Right cardiac atrium (tissue), 5 donors: ENCODE measurements at regions not wholly inside any gene's neighbourhood (a gene's known extent, or its start where the extent isn't known, plus 50 kb on each side); places are given as distances from the start of the nearest gene placed in this dataset.
A peak's percentile ranks its signal among the peaks of the same experiment; 100 is the strongest.

Source experiments
- ATAC-seq, 2 donors: fragments of 200-7000 bp; cut with Tn5 transposase; one replicate each; pipeline versions ENCODE4 v1.8.0 to v1.9.1; 2020; ENCODE audit warnings: moderate library complexity in 2 of 2, mild to moderate bottlenecking in 1 of 2
- DNase-seq, 3 donors: peaks; one replicate each; pipeline ENCODE4 v3.0.0-alpha.2; 2020
- H3K27ac ChIP-seq: one replicate; pipeline ENCODE4 v1.5.1; 2013; ENCODE audit warnings: mild to moderate bottlenecking, low read length, control low read depth, moderate library complexity
- H3K27me3 ChIP-seq: one replicate; pipeline ENCODE4 v1.6.1; 2013; ENCODE audit not compliant: control insufficient read depth, insufficient read depth
- H3K4me1 ChIP-seq: one replicate; pipeline ENCODE4 v1.6.1; 2013; ENCODE audit warnings: low read length; ENCODE audit not compliant: control insufficient read depth, insufficient read depth
- H3K4me3 ChIP-seq: one replicate; pipeline ENCODE4 v1.5.1; 2013; ENCODE audit warnings: low read length, control low read depth
- H3K9me3 ChIP-seq: one replicate; pipeline ENCODE4 v1.6.1; 2013; ENCODE audit warnings: low read length; ENCODE audit not compliant: control insufficient read depth
- WGBS: extraction: QIAGEN DNeasy Blood & Tissue Kit; methylation state at CpG from one replicate; pipeline ENCODE4 v1.1.7; 2013; 5-methylcytosine and 5-hydroxymethylcytosine counted together
- intact Hi-C, 4 donors: fragments of 100-400 bp; cut with DNase I; formaldehyde crosslinking; loops; one replicate each; pipeline versions ENCODE4 v1.11.0 to v1.14.0; 2022 to 2023
- donor health status: healthy with polysubstance abuse.
- donor health status: DM: no; HTN: yes; CAD: no.
- donor health status: DM: no; HTN: no; CAD: no.
- donor health status: DM: no; HTN: yes; CAD: no; lungs with severe emphysema.
- donor health status: DM: yes; HTN: yes; CAD: no.

DNA sequence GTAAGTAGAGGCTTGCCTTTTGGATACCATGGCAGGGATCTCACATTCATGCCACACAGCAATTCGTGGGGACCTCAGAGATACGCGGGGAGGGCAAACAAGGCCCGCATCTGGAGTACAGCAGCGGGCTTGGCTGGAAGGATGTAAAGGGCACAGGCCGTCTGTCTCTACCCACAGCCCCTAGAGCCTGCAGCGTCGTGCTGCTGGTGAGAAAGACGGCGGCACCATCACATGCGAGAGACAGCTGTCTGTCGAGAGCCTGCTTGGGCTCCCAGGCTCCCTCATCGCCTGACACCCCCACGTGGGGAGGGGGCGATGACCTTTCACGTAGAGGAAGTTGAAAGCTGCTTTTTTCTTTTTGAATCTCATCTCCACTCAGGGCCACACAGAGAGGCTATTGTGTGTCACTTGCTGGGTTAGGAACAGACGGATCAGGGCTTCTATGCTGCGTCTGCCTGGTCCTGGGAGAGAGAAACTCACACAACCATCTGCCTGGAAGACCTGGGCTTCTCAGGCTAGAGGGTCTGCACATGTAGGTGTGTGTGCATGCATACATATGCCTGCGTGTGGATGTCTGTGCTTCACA, 134.6 kb upstream of the PPP1R26 start:
- H3K4me3 ChIP-seq = no peak overlapping the region
- 63% methylated on average over 19 of the region's 19 CpGs for WGBS
- ATAC-seq = no peak
- no peak for DNase-seq
- intact Hi-C loops = loop anchor here in 3 of 4 donors (2.0 to 5.0 kb wide), 3 partner anchors 67 to 258 kb away; partner anchors contain the start of gene OLFM1 (in 3 of the 3)
- no peak overlapping the region for H3K27ac ChIP-seq
- no peaks in the 10 kb centered on the region for H3K4me1 ChIP-seq
- no peaks in the 10 kb centered on the region for H3K9me3 ChIP-seq
- H3K27me3 ChIP-seq = no peaks in the 10 kb centered on the region

DNA sequence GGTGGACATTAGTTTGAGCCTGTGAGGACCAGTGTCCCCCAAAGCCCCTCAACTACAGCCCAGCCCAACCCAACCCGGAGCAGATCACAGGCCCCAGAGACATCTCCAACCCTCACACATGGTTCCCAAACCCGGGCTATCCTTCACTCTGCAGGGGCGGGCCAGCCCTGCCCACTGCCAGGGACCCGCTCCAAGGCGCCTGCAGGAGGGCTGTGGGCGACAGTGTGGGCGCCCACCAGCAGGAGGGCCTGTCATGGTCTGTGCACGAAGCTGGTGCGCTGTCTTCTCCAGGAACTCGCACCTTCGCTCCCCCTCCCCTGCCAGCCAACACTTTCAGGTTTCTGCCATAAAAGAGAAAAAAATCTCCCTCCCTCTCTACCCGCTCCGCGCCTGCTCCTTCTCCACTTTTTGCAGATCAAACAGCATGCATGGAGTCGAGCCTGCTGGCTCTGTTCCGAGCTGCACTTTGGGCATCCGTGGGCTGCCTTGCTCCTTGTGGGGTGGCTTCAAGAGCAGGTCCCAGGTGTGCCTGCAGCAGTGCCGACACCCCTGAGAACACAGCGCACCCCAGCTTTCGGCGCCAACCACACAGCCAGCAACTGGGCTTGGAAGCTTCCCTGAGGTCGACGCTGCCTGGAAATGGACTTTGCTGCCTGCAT, 133.7 kb upstream of the PPP1R26 start:
- no peak for DNase-seq
- intact Hi-C loops = loop anchor here in 2 of 4 donors (2.0 to 5.0 kb wide), 2 partner anchors 66 to 259 kb away; partner anchors contain the start of gene OLFM1 (in 2 of the 2)

DNA sequence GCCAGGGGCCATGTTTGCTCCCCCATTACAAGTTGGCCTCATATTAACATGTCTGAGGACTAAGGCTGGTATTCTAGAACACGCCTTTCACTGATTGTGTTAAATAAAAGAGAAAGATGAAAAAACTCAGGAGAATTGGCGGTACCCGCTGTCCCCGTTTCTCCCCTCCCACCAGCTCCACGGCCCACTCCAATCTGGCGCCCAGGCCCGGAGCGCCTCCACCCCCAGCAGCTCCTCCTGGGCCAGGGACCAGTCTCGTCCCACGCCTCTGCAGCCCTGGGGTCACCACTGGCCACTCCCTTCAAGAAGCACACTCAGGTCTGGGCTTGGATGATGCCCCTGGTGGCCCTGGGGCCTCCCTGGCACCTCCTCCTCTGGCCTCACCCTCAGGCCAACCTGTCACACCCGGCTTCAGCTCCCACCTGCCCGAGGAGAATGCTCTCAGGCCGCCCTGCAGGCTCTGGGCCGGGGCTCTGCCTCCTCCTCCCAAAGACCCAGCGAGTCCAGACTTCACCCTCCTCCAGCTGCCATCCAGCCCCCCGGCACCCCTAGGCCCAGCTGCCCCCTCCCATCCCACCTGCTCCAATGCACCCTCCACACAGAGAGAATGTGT, 133.0 kb upstream of the PPP1R26 start:
- Histone ChIP-seq H3K27me3 (no peaks in the 10 kb centered on the region), H3K4me1 (no peaks in the 10 kb centered on the region), H3K9me3 (no peaks in the 10 kb centered on the region), H3K27ac (no peak overlapping the region), H3K4me3 (no peak overlapping the region)
- WGBS = 71% methylated on average over 16 of the region's 16 CpGs
- intact Hi-C loops = loop anchor here in 1 of 4 donors (5.0 kb wide), 1 partner anchor 66 kb away; no protein-coding TSS in a partner anchor
- no peak for ATAC-seq
- peak in 1 of 3 donors; percentile 41 for DNase-seq

More for the DNA sequence above, 133.7 kb upstream of the PPP1R26 start:
- no peak overlapping the region for H3K4me3 ChIP-seq
- 77% methylated on average over 23 of the region's 23 CpGs for WGBS
- H3K4me1 ChIP-seq = no peaks in the 10 kb centered on the region
- H3K27ac ChIP-seq = no peak overlapping the region
- ATAC-seq = no peak
- H3K27me3 ChIP-seq = no peaks in the 10 kb centered on the region
- H3K9me3 ChIP-seq = no peaks in the 10 kb centered on the region

DNA sequence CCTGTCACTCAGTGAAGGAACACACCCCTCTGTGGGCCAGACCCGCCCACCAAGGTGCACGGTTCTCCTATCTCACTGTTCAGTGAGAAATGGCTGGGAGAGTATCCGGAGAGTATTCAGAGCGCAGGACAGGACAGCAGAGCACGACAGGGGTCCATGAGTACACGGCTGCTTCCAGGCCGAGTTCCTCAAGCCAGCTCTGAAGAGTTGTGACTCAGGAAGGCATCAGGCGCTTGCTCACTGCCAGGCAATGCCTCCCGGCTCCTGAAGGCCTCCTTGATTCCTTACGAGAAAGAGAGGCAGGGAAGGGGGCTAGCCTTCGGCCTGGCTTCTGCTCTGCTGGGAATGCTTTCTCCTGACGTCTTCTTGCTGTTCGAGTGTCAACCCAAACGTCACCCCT, 132.1 kb upstream of the PPP1R26 start:
- intact Hi-C loops = loop anchor here in 1 of 4 donors (5.0 kb wide), 1 partner anchor 65 kb away; no protein-coding TSS in a partner anchor
- ATAC-seq (no peak), DNase-seq (no peak)
- no peak overlapping the region for H3K27ac ChIP-seq
- no peaks in the 10 kb centered on the region for H3K27me3 ChIP-seq
- no peaks in the 10 kb centered on the region for H3K4me1 ChIP-seq
- H3K4me3 ChIP-seq = no peak overlapping the region
- 64% methylated on average over 14 of the region's 14 CpGs for WGBS
- no peaks in the 10 kb centered on the region for H3K9me3 ChIP-seq

DNA sequence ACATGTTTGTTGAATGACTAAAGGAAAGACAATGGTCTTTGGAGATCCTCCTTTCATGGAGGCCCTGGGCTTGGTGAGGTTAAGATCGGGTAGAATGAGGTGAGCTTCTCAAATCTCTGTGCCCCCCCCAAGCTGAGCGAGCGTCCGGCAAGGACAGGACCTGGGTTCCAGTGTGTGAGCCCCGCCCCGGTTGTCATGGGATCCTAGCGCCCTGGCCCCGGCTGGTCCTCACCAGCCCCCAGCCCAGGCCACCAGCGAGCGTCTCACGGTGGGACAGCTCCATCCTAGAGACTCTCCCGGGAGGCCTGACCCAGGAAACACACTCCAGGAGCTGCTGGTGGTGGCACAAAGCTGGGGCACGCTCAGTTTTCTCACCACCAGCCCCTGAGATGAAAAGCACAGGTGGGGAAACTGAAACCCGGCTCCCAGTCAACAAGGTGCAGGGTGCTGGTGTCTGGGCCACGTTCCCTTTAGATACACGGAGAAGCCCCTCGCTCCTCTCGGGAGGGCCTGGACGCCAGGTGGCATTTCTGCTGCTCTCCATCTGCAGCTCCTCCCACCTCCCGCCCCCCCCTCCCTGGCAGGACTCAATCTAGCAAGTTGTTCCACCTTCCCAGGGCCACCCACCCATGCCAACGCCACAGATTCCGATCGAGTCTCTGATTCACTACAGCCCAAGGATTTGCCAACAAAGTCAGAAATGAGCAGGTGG, 131.3 kb upstream of the PPP1R26 start:
- Histone ChIP-seq H3K27ac (no peak overlapping the region), H3K9me3 (no peaks in the 10 kb centered on the region), H3K4me3 (no peak overlapping the region), H3K4me1 (no peaks in the 10 kb centered on the region), H3K27me3 (no peaks in the 10 kb centered on the region)
- 82% methylated on average over 23 of the region's 23 CpGs for WGBS
- peak in 1 of 3 donors; percentile 29 for DNase-seq
- intact Hi-C loops = loop anchor here in 1 of 4 donors (5.0 kb wide), 1 partner anchor 64 kb away; no protein-coding TSS in a partner anchor
- no peak for ATAC-seq

DNA sequence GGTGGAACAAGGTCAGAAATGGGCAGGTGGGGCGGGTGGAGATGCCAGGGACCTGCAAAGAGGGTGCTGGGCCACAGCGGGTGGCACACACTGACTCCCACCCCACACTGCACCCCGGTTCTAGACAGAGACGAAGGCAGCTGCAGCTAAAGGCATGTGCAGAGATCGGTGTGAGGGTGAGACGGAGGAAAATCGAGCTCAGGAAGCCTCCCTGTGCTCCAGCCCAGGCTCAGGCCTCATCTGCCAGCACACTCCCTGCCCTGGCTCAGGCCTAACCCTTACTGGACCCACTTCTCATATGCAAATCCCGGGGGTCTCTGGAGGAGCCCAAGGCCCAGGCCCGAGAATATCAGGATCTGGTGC, 130.8 kb upstream of the PPP1R26 start:
- 83% methylated on average over 9 of the region's 9 CpGs for WGBS
- intact Hi-C loops = loop anchor here in 1 of 4 donors (5.0 kb wide), 1 partner anchor 64 kb away; no protein-coding TSS in a partner anchor
- no peaks in the 10 kb centered on the region for H3K27me3 ChIP-seq
- no peaks in the 10 kb centered on the region for H3K9me3 ChIP-seq
- DNase-seq = peak in 1 of 3 donors; percentile 18
- no peaks in the 10 kb centered on the region for H3K4me1 ChIP-seq
- no peak overlapping the region for H3K4me3 ChIP-seq
- H3K27ac ChIP-seq = no peak overlapping the region
- ATAC-seq = no peak

DNA sequence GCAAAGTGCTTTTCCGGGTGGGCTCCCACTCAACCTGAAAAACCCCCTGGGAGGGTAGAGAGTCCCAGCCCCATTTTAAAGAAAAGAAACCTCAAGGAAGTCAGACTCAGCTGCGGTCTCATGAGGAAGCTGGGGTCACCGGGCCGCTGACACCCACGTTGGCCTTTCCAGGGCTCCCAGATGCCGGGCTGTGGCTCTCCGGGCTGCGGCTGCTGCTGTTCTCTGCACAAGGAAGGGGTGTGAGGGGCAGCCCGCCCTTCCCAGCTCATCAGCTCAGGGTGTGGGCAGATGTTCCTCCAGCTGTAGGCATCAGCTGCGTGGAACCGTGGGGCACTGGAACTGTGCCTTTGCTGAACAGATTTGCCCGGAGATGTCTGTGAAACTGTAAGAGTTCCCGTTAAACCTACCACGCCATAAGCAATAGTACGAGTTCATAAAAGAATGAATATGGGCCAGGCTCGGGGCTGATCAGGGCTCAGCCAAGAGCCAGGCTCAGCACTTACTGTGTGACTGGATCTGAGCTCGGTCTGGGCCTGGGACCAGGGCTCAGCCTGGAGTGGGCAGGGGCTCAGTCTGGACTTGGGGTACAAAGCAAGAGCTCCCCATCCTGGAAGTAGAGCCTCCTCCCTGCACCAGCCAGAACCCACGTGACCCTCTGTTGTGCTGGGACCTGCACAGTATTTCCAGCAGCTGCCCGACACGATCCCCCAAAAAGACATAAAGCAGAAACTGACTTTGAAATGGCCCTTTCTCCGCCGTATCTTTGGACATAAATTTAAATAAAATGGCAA, 130.2 kb upstream of the PPP1R26 start:
- intact Hi-C loops = loop anchor here in 1 of 4 donors (5.0 kb wide), 1 partner anchor 63 kb away; no protein-coding TSS in a partner anchor
- ATAC-seq (no peak), DNase-seq (peak in 1 of 3 donors; percentile 44)
- H3K27me3 ChIP-seq = no peaks in the 10 kb centered on the region
- H3K9me3 ChIP-seq = no peaks in the 10 kb centered on the region
- no peak overlapping the region for H3K4me3 ChIP-seq
- no peaks in the 10 kb centered on the region for H3K4me1 ChIP-seq
- WGBS = 68% methylated on average over 22 of the region's 22 CpGs
- no peak overlapping the region for H3K27ac ChIP-seq

DNA sequence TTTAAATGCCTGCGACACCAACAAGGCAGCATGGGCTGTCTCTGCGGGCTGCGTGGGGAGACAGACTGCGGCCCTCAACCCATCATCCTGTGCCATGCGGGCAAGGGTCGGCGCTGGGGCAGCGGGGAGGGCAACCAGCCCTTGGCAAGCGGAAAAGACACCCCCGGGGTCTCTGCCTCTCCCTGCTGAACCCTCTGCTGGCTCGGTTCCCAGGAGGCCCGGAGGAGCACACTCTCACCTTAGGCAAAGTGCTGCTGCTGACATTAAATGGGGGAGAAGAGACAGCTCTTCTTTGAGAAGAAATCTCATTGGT, 129.6 kb upstream of the PPP1R26 start:
- Histone ChIP-seq H3K27me3 (no peaks in the 10 kb centered on the region), H3K27ac (no peak overlapping the region), H3K9me3 (no peaks in the 10 kb centered on the region), H3K4me1 (no peaks in the 10 kb centered on the region), H3K4me3 (no peak overlapping the region)
- intact Hi-C loops = no loop called here
- DNase-seq = peak in 1 of 3 donors; percentile 31
- ATAC-seq = no peak
- 75% methylated on average over 12 of the region's 12 CpGs for WGBS

DNA sequence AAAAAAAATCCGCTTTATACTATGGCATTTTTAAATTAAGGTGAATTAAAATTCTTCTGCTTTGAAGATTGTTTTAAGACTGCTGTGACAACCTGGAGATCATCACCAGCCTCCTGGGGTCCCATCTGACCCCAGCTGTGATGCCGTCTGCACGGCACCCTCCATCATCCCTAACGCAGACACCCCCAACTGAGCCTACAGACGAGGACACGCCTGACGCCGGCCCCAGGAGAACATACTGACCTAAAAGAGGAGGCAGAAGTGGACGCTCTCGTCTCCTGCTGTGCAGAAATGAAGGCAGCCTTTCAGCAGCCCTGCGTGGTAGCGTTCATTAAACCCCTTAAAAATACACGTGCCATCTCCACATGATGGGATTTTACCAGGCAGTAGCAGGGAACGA, 125.6 kb upstream of the PPP1R26 start:
- ATAC-seq (no peak), DNase-seq (peak in 1 of 3 donors; percentile 5)
- WGBS = 81% methylated on average over 14 of the region's 14 CpGs
- Histone ChIP-seq H3K4me1 (no peaks in the 10 kb centered on the region), H3K4me3 (no peak overlapping the region), H3K27ac (no peak overlapping the region), H3K27me3 (no peaks in the 10 kb centered on the region), H3K9me3 (no peaks in the 10 kb centered on the region)
- intact Hi-C loops = no loop called here

DNA sequence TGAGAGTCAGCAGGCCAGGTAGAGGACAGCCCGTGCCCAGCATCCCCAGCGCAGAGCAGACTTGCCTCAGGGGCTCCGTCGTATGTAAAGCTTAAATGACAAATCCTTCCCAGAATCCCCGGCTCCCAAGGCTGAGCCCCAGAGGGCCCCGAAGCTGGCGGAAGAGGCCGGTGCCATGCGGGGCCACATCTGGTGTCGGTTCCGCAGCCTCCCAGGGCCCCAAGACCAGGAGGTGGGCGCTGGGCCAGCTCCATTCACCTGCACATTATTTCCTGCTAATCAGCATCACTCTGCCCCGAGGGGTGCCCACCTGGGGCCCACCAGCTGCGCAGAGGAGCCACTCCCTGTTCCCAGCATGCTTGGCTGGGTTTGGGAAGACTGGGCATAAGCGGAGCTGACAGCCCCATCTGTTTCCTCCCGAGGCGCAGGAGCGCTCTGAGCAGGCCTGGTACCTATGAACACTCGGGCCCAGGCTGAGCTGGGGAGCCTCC, 124.0 kb upstream of the PPP1R26 start:
- Histone ChIP-seq H3K4me1 (no peaks in the 10 kb centered on the region), H3K9me3 (no peaks in the 10 kb centered on the region), H3K4me3 (no peak overlapping the region), H3K27ac (no peak overlapping the region), H3K27me3 (no peaks in the 10 kb centered on the region)
- 85% methylated on average over 19 of the region's 19 CpGs for WGBS
- DNase-seq (peak in 1 of 3 donors; percentile 39), ATAC-seq (no peak)
- intact Hi-C loops = no loop called here
